ENCODE measurements at regions not wholly inside any gene's neighbourhood (a gene's known extent, or its start where the extent isn't known, plus 50 kb on each side); places are given as distances from the start of the nearest gene placed in this dataset.
"Not testable (repeated sequence)": the region's sequence is repeated elsewhere in the genome, so short reads cannot be mapped to it uniquely, and the experiment has no call there.

GRCh38 chr3:89925976-89926375, 818.6 kb downstream of the EPHA3 start:
- no peak overlapping the region for H2AFZ ChIP-seq (ENCODE audit: insufficient read depth, low read depth, low read length, poor library complexity, severe bottlenecking)
- CTCF ChIA-PET = no interaction called here

DNA sequence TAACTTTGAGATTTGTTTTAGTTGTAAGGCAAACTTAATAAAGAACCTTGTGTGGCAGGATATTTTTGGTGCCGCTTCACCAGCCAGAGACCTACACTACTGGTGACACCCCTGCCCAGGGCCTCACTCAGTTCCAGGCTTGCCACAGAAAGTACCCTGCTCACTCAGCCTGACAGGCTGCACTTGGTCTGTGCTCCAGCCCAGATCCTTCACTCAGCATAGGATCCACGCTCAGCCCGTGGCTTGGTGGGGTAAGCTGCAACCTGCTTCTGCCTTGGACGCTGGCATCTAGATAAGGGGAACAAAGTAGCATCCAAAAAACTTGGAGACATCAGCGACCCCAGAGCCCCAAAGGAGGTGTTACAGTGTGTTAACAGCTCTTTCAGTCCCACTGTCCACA, 825.5 kb downstream of the EPHA3 start:
- H3K27ac ChIP-seq (ENCODE audit: low read length in 2 of 2) = no peak overlapping the region
- no peak overlapping the region for H3K4me2 ChIP-seq (replicated peaks; ENCODE audit: low read depth, low read length, poor library complexity, severe bottlenecking)
- H3K27me3 ChIP-seq (replicated peaks in 1 of 4; ENCODE audit: control extremely low read depth in 1 of 4, control insufficient read depth in 3 of 4, insufficient read depth in 4 of 4, low read length in 3 of 4) = no peaks in the 10 kb centered on the region
- intact Hi-C loops (cut with micrococcal nuclease) = no loop called here
- Mint-ChIP-seq H3K27ac (no peak overlapping the region), H3K27me3 (no peaks in the 10 kb centered on the region), H3K4me3 (no peak overlapping the region), H3K9me3 (ENCODE audit: insufficient read depth) (no peaks in the 10 kb centered on the region), H3K4me1 (no peaks in the 10 kb centered on the region)
- H3K4me1 ChIP-seq (ENCODE audit: control insufficient read depth in 2 of 2, insufficient read depth in 2 of 2, low read length in 2 of 2) = no peaks in the 10 kb centered on the region
- CTCF ChIA-PET = no interaction called here
- POLR2A ChIA-PET = no interaction called here
- H3K9me3 ChIP-seq (ENCODE audit: control extremely low read depth in 1 of 3, control insufficient read depth in 2 of 3, insufficient read depth in 1 of 3, low read length in 2 of 3) = peaks cover 0 to 5% (median 3%) of the 10 kb centered on the region in 3 donors
- H3K4me3 ChIP-seq (ENCODE audit: control extremely low read depth in 1 of 5, extremely low read depth in 1 of 5, insufficient read depth in 1 of 5, low read depth in 2 of 5, low read length in 4 of 5) = no peak overlapping the region
- WGBS (ENCODE audit: insufficient coverage) = 76% methylated on average over 5 of the region's 5 CpGs
- H4K20me1 ChIP-seq (ENCODE audit: control insufficient read depth, insufficient read depth, low read length, poor library complexity, severe bottlenecking) = no peaks in the 10 kb centered on the region
- TF ChIP-seq EZH2 (IDR thresholded peaks at IDR 0.05; ENCODE audit: borderline replicate concordance, insufficient read depth, low read depth, low read length, poor library complexity, severe bottlenecking) = no peak
- TF ChIP-seq, protein P1, sequence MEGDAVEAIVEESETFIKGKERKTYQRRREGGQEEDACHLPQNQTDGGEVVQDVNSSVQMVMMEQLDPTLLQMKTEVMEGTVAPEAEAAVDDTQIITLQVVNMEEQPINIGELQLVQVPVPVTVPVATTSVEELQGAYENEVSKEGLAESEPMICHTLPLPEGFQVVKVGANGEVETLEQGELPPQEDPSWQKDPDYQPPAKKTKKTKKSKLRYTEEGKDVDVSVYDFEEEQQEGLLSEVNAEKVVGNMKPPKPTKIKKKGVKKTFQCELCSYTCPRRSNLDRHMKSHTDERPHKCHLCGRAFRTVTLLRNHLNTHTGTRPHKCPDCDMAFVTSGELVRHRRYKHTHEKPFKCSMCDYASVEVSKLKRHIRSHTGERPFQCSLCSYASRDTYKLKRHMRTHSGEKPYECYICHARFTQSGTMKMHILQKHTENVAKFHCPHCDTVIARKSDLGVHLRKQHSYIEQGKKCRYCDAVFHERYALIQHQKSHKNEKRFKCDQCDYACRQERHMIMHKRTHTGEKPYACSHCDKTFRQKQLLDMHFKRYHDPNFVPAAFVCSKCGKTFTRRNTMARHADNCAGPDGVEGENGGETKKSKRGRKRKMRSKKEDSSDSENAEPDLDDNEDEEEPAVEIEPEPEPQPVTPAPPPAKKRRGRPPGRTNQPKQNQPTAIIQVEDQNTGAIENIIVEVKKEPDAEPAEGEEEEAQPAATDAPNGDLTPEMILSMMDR (IDR thresholded peaks at IDR 0.05) = no peak
- H3K36me3 ChIP-seq (replicated peaks in 1 of 2; ENCODE audit: control extremely low read depth in 1 of 2, control insufficient read depth in 1 of 2, extremely low read depth in 1 of 2, insufficient read depth in 2 of 2, low read length in 1 of 2) = no peaks in the 10 kb centered on the region
- no peaks in the 10 kb centered on the region for H3K79me2 ChIP-seq (ENCODE audit: control insufficient read depth, insufficient read depth, low read length)
- H2AFZ ChIP-seq (ENCODE audit: insufficient read depth, low read depth, low read length, poor library complexity, severe bottlenecking) = no peak overlapping the region
- no peak overlapping the region for H3K9ac ChIP-seq (ENCODE audit: low read length)
- DNase-seq = no peak
- ATAC-seq (ENCODE audit: low read depth) = no peak

More at GRCh38 chr3:89925976-89926375, 818.6 kb downstream of the EPHA3 start:
- H4K20me1 ChIP-seq (ENCODE audit: control insufficient read depth, insufficient read depth, low read length, poor library complexity, severe bottlenecking) = no peaks in the 10 kb centered on the region
- intact Hi-C loops (cut with micrococcal nuclease) = no loop called here
- Mint-ChIP-seq H3K4me1 (no peaks in the 10 kb centered on the region), H3K4me3 (no peak overlapping the region), H3K27ac (no peak overlapping the region), H3K9me3 (ENCODE audit: insufficient read depth) (peaks cover 7% of the 10 kb centered on the region), H3K27me3 (no peaks in the 10 kb centered on the region)
- no peak overlapping the region for H3K4me2 ChIP-seq (replicated peaks; ENCODE audit: low read depth, low read length, poor library complexity, severe bottlenecking)
- no peaks in the 10 kb centered on the region for H3K79me2 ChIP-seq (ENCODE audit: control insufficient read depth, insufficient read depth, low read length)
- ATAC-seq (ENCODE audit: low read depth) = no peak
- no peaks in the 10 kb centered on the region for H3K36me3 ChIP-seq (replicated peaks in 1 of 2; ENCODE audit: control extremely low read depth in 1 of 2, control insufficient read depth in 1 of 2, extremely low read depth in 1 of 2, insufficient read depth in 2 of 2, low read length in 1 of 2)
- no peak overlapping the region for H3K4me3 ChIP-seq (ENCODE audit: control extremely low read depth in 1 of 5, extremely low read depth in 1 of 5, insufficient read depth in 1 of 5, low read depth in 2 of 5, low read length in 4 of 5)
- no peak overlapping the region for H3K9ac ChIP-seq (ENCODE audit: low read length)
- no peak for DNase-seq
- H3K27ac ChIP-seq (ENCODE audit: low read length in 2 of 2) = no peak overlapping the region
- H3K4me1 ChIP-seq (ENCODE audit: control insufficient read depth in 2 of 2, insufficient read depth in 2 of 2, low read length in 2 of 2) = no peaks in the 10 kb centered on the region
- H3K9me3 ChIP-seq (ENCODE audit: control extremely low read depth in 1 of 3, control insufficient read depth in 2 of 3, insufficient read depth in 1 of 3, low read length in 2 of 3) = peaks cover 0 to 1% (median 0%) of the 10 kb centered on the region in 3 donors
- TF ChIP-seq EZH2 (IDR thresholded peaks at IDR 0.05; ENCODE audit: borderline replicate concordance, insufficient read depth, low read depth, low read length, poor library complexity, severe bottlenecking) = no peak
- TF ChIP-seq, protein P1 (IDR thresholded peaks at IDR 0.05) = no peak
- POLR2A ChIA-PET = no interaction called here
- WGBS (ENCODE audit: insufficient coverage) = 80% methylated on average over 1 of the region's 3 CpGs
- H3K27me3 ChIP-seq (replicated peaks in 1 of 4; ENCODE audit: control extremely low read depth in 1 of 4, control insufficient read depth in 3 of 4, insufficient read depth in 4 of 4, low read length in 3 of 4) = no peaks in the 10 kb centered on the region

- DNase-seq; H3K27ac ChIP-seq (ENCODE audit: low read length in 2 of 2); H3K27ac Mint-ChIP-seq; H3K79me2 ChIP-seq (ENCODE audit: control insufficient read depth, insufficient read depth, low read length); H3K9me3 Mint-ChIP-seq (ENCODE audit: insufficient read depth); H3K4me1 ChIP-seq (ENCODE audit: control insufficient read depth in 2 of 2, insufficient read depth in 2 of 2, low read length in 2 of 2); H2AFZ ChIP-seq (ENCODE audit: insufficient read depth, low read depth, low read length, poor library complexity, severe bottlenecking); H3K4me3 ChIP-seq (ENCODE audit: control extremely low read depth in 1 of 5, extremely low read depth in 1 of 5, insufficient read depth in 1 of 5, low read depth in 2 of 5, low read length in 4 of 5); H3K27me3 Mint-ChIP-seq; H4K20me1 ChIP-seq (ENCODE audit: control insufficient read depth, insufficient read depth, low read length, poor library complexity, severe bottlenecking); H3K4me2 ChIP-seq (replicated peaks; ENCODE audit: low read depth, low read length, poor library complexity, severe bottlenecking); intact Hi-C loops (cut with micrococcal nuclease); H3K4me1 Mint-ChIP-seq; H3K4me3 Mint-ChIP-seq; POLR2A ChIA-PET; H3K9me3 ChIP-seq (ENCODE audit: control extremely low read depth in 1 of 3, control insufficient read depth in 2 of 3, insufficient read depth in 1 of 3, low read length in 2 of 3); CTCF ChIA-PET; H3K27me3 ChIP-seq (replicated peaks in 1 of 4; ENCODE audit: control extremely low read depth in 1 of 4, control insufficient read depth in 3 of 4, insufficient read depth in 4 of 4, low read length in 3 of 4); H3K36me3 ChIP-seq (replicated peaks in 1 of 2; ENCODE audit: control extremely low read depth in 1 of 2, control insufficient read depth in 1 of 2, extremely low read depth in 1 of 2, insufficient read depth in 2 of 2, low read length in 1 of 2); ATAC-seq (ENCODE audit: low read depth); H3K9ac ChIP-seq (ENCODE audit: low read length): not testable (repeated sequence)
- no CpG with 5 or more reads among the region's 14 CpGs for WGBS (ENCODE audit: insufficient coverage)
Observed at GRCh38 chr3:89944461-89944860, 837.0 kb downstream of the EPHA3 start.
